ENCODE measurements at regions not wholly inside any gene's neighbourhood (a gene's known extent, or its start where the extent isn't known, plus 50 kb on each side); places are given as distances from the start of the nearest gene placed in this dataset.

DNA sequence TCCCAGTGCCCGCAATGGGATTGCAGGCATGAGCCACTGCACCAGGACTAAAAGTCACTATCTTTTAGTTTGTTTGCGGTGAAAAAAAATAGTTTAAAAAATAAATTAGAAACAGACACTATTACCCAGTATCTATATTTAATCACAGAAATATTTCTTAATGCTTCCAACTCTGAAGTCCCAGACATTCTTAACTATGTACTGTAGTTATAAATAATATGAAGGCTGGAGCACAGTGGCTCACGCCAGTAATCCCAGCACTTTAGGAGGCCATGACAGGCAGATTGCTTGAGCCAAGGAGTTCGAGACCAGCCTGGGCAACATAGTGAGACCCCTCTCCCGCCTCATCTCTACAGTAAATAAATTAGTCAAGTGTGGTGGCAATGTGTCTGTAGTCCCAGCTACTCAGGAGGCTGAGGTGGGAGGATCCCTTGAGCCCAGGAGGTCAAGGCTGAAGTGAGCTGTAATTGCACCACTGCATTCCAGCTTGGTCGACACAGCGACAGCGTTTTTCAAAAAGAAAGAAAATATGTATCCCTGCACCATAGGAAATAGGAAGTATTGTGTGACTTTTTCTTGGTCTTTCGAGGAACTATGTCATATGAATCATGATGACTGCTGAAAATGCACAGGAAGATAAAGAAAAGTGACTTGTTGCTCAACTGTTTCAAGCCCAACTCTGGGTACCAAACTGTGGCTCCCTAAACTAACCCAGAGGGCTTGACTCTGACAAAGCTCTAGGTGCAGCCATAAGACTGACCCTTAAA, 74.9 kb upstream of the STEAP1B start:
- intact Hi-C loops (cut with micrococcal nuclease) = loop anchor here in 1 of 2 donors (5.0 kb wide), 1 partner anchor 87 kb away; no protein-coding TSS in a partner anchor
- Histone ChIP-seq H4K20me1 (ENCODE audit: insufficient read depth, low read length) (no peaks in the 10 kb centered on the region), H3K4me2 (replicated peaks; ENCODE audit: extremely low read depth, low read length, poor library complexity, severe bottlenecking) (peak overlapping the region; percentile 51), H3K4me1 (ENCODE audit: control insufficient read depth in 1 of 2, insufficient read depth in 2 of 2, low read length in 2 of 2) (peaks cover 71 to 83% of the 10 kb centered on the region in 2 donors), H3K79me2 (ENCODE audit: insufficient read depth, low read length) (no peaks in the 10 kb centered on the region), H3K9me3 (replicated peaks in 1 of 2; ENCODE audit: control insufficient read depth in 1 of 2, insufficient read depth in 1 of 2, low read length in 2 of 2) (no peaks in the 10 kb centered on the region), H2AFZ (ENCODE audit: insufficient read depth, low read depth, low read length, poor library complexity, severe bottlenecking) (no peak overlapping the region), H3K4me3 (replicated peaks in 1 of 3; ENCODE audit: low read depth in 2 of 3, low read length in 3 of 3) (peak overlapping the region in 1 of 3 experiments; percentile 47), H3K27me3 (ENCODE audit: control insufficient read depth in 2 of 2, insufficient read depth in 2 of 2, low read length in 2 of 2) (peaks cover 9% of the 10 kb centered on the region in 2 donors), H3K27ac (ENCODE audit: low read depth in 1 of 2, low read length in 2 of 2) (peak overlapping the region in 1 of 2 donors; percentile 6), H3K9ac (ENCODE audit: insufficient read depth, low read length, poor library complexity, severe bottlenecking) (no peak overlapping the region), H3K36me3 (replicated peaks in 1 of 2; ENCODE audit: control insufficient read depth in 1 of 2, insufficient read depth in 2 of 2, low read length in 2 of 2) (no peaks in the 10 kb centered on the region)
- Mint-ChIP-seq H3K27me3 (ENCODE audit: low read depth in 3 of 3) (peaks cover 7 to 15% (median 9%) of the 10 kb centered on the region in 3 donors), H3K4me3 (peak overlapping the region in 1 of 2 donors; percentile 61), H3K9me3 (peaks cover 0 to 5% (median 0%) of the 10 kb centered on the region in 7 donors), H3K27ac (peak overlapping the region; percentile 42 to 91 (median 85)), H3K36me3 (peaks cover 0 to 1% of the 10 kb centered on the region in 2 donors), H3K4me1 (peaks cover 74% of the 10 kb centered on the region)
- WGBS (ENCODE audit: insufficient coverage) = 0% methylated on average over 2 of the region's 9 CpGs
- DNase-seq = peak; percentile 67 to 89 (median 87)
- TF ChIP-seq, protein P1, sequence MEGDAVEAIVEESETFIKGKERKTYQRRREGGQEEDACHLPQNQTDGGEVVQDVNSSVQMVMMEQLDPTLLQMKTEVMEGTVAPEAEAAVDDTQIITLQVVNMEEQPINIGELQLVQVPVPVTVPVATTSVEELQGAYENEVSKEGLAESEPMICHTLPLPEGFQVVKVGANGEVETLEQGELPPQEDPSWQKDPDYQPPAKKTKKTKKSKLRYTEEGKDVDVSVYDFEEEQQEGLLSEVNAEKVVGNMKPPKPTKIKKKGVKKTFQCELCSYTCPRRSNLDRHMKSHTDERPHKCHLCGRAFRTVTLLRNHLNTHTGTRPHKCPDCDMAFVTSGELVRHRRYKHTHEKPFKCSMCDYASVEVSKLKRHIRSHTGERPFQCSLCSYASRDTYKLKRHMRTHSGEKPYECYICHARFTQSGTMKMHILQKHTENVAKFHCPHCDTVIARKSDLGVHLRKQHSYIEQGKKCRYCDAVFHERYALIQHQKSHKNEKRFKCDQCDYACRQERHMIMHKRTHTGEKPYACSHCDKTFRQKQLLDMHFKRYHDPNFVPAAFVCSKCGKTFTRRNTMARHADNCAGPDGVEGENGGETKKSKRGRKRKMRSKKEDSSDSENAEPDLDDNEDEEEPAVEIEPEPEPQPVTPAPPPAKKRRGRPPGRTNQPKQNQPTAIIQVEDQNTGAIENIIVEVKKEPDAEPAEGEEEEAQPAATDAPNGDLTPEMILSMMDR (IDR thresholded peaks at IDR 0.05) = no peak

GRCh38 chr7:22572937-22573336, 72.9 kb upstream of the STEAP1B start:
- peaks cover 70% of the 10 kb centered on the region for H3K4me1 Mint-ChIP-seq
- H4K20me1 ChIP-seq (ENCODE audit: insufficient read depth, low read length) = no peaks in the 10 kb centered on the region
- H3K9me3 ChIP-seq (replicated peaks in 1 of 2; ENCODE audit: control insufficient read depth in 1 of 2, insufficient read depth in 1 of 2, low read length in 2 of 2) = no peaks in the 10 kb centered on the region
- H3K27me3 Mint-ChIP-seq (ENCODE audit: low read depth in 3 of 3) = peaks cover 16 to 21% (median 17%) of the 10 kb centered on the region in 3 donors
- peak overlapping the region in 1 of 2 donors; percentile 66 for H3K4me3 Mint-ChIP-seq
- H3K79me2 ChIP-seq (ENCODE audit: insufficient read depth, low read length) = no peaks in the 10 kb centered on the region
- H3K36me3 ChIP-seq (replicated peaks in 1 of 2; ENCODE audit: control insufficient read depth in 1 of 2, insufficient read depth in 2 of 2, low read length in 2 of 2) = no peaks in the 10 kb centered on the region
- no peak for DNase-seq
- H3K4me1 ChIP-seq (ENCODE audit: control insufficient read depth in 1 of 2, insufficient read depth in 2 of 2, low read length in 2 of 2) = peaks cover 73 to 75% of the 10 kb centered on the region in 2 donors
- no peak overlapping the region for H2AFZ ChIP-seq (ENCODE audit: insufficient read depth, low read depth, low read length, poor library complexity, severe bottlenecking)
- H3K36me3 Mint-ChIP-seq = no peaks in the 10 kb centered on the region
- WGBS (ENCODE audit: insufficient coverage) = 93% methylated on average over 3 of the region's 7 CpGs
- no peak overlapping the region for H3K4me3 ChIP-seq (replicated peaks in 1 of 3; ENCODE audit: low read depth in 2 of 3, low read length in 3 of 3)
- TF ChIP-seq, protein P1 (IDR thresholded peaks at IDR 0.05) = no peak
- H3K27ac Mint-ChIP-seq = no peak overlapping the region
- H3K4me2 ChIP-seq (replicated peaks; ENCODE audit: extremely low read depth, low read length, poor library complexity, severe bottlenecking) = no peak overlapping the region
- intact Hi-C loops (cut with micrococcal nuclease) = loop anchor here in 1 of 2 donors (5.0 kb wide), 1 partner anchor 89 kb away; no protein-coding TSS in a partner anchor
- no peak overlapping the region for H3K9ac ChIP-seq (ENCODE audit: insufficient read depth, low read length, poor library complexity, severe bottlenecking)
- no peak overlapping the region for H3K27ac ChIP-seq (ENCODE audit: low read depth in 1 of 2, low read length in 2 of 2)
- peaks cover 15 to 16% of the 10 kb centered on the region in 2 donors for H3K27me3 ChIP-seq (ENCODE audit: control insufficient read depth in 2 of 2, insufficient read depth in 2 of 2, low read length in 2 of 2)
- peaks cover 0 to 3% (median 0%) of the 10 kb centered on the region in 7 donors for H3K9me3 Mint-ChIP-seq

Data from CD14-positive monocyte (primary cell).